HepG2 (cell line): ENCODE measurements at regions not wholly inside any gene's neighbourhood (a gene's known extent, or its start where the extent isn't known, plus 50 kb on each side); places are given as distances from the start of the nearest gene placed in this dataset.

Source experiments
- ATAC-seq: fragments of 200-7000 bp; cut with Tn5 transposase; 3 replicates; pipeline ENCODE4 v1.9.1; 2020; ENCODE audit warnings: mild to moderate bottlenecking, moderate library complexity
- BruUV-seq: library from RNA; stranded (reverse); fragments of 400-500 nt; replicated peaks from 2 replicates; lab custom pipeline; 2021; lab: Mats Ljungman, UMichigan
- CTCF ChIA-PET: fragments of 300-600 bp; formaldehyde crosslinking; extraction: SDS; loops from one replicate; lab custom pipeline; 2021; ENCODE audit warnings: low total read pairs, inconsistent platforms, low intra/inter-chr PET ratio; lab: Yijun Ruan, JAX
- POLR2A ChIA-PET: fragments of 350-600 bp; sonication (Branson Sonifier 250); formaldehyde crosslinking; loops from one replicate; lab custom pipeline; 2020; ENCODE audit warnings: antibody characterized with exemption, inconsistent platforms; lab: Yijun Ruan, JAX
- DNase-seq: peaks from one replicate; pipeline ENCODE4 v3.0.0-alpha.2; 2015; ENCODE audit warnings: low spot score
- FAIRE-seq: peaks from 3 replicates; lab custom pipeline; 2011; peaks lifted over from hg19 to GRCh38; lab: Jason Lieb, UNC
- H2AFZ ChIP-seq: one replicate; pipeline ENCODE4 v1.6.1; 2011; ENCODE audit warnings: low read length, inconsistent platforms
- H3K27ac ChIP-seq: fragments of 300-600 bp; 3 replicates; pipeline ENCODE4 v1.8.0; 2011; ENCODE audit warnings: mixed run types, mild to moderate bottlenecking, mixed read lengths, low read length, inconsistent platforms; ENCODE audit not compliant: insufficient read depth; ENCODE audit errors: extremely low read length
- H3K27me3 ChIP-seq, 2 experiments: fragments of 200-600 bp in 1 of 2; 2 replicates in 1 of 2; 3 replicates in 1 of 2; pipeline versions ENCODE4 v1.6.0 to v1.8.0; 2011; ENCODE audit warnings: low read length in 2 of 2, mild to moderate bottlenecking in 2 of 2, moderate library complexity in 2 of 2, inconsistent platforms in 1 of 2; ENCODE audit not compliant: insufficient read depth in 2 of 2, control insufficient read depth in 1 of 2
- H3K36me3 ChIP-seq, 2 experiments: fragments of 200-600 bp in 1 of 2; replicated peaks in 1 of 2; 2 replicates in 1 of 2; 3 replicates in 1 of 2; pipeline versions ENCODE4 v1.5.1 to v1.8.0; 2011; ENCODE audit warnings: low read length in 2 of 2, inconsistent platforms in 1 of 2; ENCODE audit not compliant: insufficient read depth in 2 of 2, control insufficient read depth in 1 of 2
- H3K4me1 ChIP-seq: 2 replicates; pipeline ENCODE4 v1.5.1; 2012; ENCODE audit warnings: low read length, inconsistent platforms; ENCODE audit not compliant: insufficient read depth
- H3K4me2 ChIP-seq: 2 replicates; pipeline ENCODE4 v1.6.0; 2011; ENCODE audit warnings: low read depth, low read length, inconsistent platforms
- H3K4me3 ChIP-seq, 3 experiments: fragments of 200-600 bp in 1 of 3; sonication (generic), shearing (Covaris generic) in 1 of 3; replicated peaks in 1 of 3; 2 replicates each; pipeline ENCODE4 v1.5.1; 2011 to 2016; ENCODE audit warnings: low read length in 3 of 3, inconsistent platforms in 2 of 3, low read depth in 2 of 3, mild to moderate bottlenecking in 2 of 3, control low read depth in 1 of 3, mixed read lengths in 1 of 3; ENCODE audit not compliant: insufficient read depth in 1 of 3
- H3K79me2 ChIP-seq: one replicate; pipeline ENCODE4 v1.6.1; 2011; ENCODE audit warnings: low read length, inconsistent platforms; ENCODE audit not compliant: insufficient read depth
- H3K9ac ChIP-seq: 2 replicates; pipeline ENCODE4 v1.6.0; 2011; ENCODE audit warnings: mild to moderate bottlenecking, low read depth, low read length, inconsistent platforms; ENCODE audit not compliant: insufficient read depth
- H3K9me3 ChIP-seq: 2 replicates; pipeline ENCODE4 v1.5.1; 2012; ENCODE audit warnings: mild to moderate bottlenecking, low read length
- H4K20me1 ChIP-seq: 2 replicates; pipeline ENCODE4 v1.6.0; 2011; ENCODE audit warnings: inconsistent platforms, mild to moderate bottlenecking, low read length, moderate library complexity; ENCODE audit not compliant: insufficient read depth
- CCDC6 ChIP-seq: sonication (generic); formaldehyde crosslinking; IDR thresholded peaks from 2 replicates; pipeline ENCODE4 v1.8.1; 2022; ENCODE audit warnings: mild to moderate bottlenecking, missing genetic modification reagents, moderate library complexity
- FOXA3 ChIP-seq: IDR thresholded peaks from 2 replicates; pipeline ENCODE4 v1.6.1; 2016; ENCODE audit warnings: missing genetic modification reagents, missing compliant biosample characterization
- MYC ChIP-seq: sonication (generic); formaldehyde crosslinking; IDR thresholded peaks from 2 replicates; pipeline ENCODE4 v1.9.0; 2021; ENCODE audit warnings: missing genetic modification reagents, borderline replicate concordance
- NCOA2 ChIP-seq: sonication (generic); formaldehyde crosslinking; IDR thresholded peaks from 2 replicates; pipeline ENCODE4 v1.8.0; 2022; ENCODE audit warnings: inconsistent platforms
- RBFOX2 ChIP-seq: fragments of 200-400 bp; formaldehyde crosslinking; IDR thresholded peaks from 2 replicates; pipeline ENCODE4 v1.6.1; 2017; ENCODE audit warnings: low read depth, mild to moderate bottlenecking, low read length
- SIN3B ChIP-seq: fragments of 150-350 bp; IDR thresholded peaks from 2 replicates; pipeline ENCODE4 v1.6.1; 2014; ENCODE audit warnings: low read length
- SIX1 ChIP-seq: sonication (generic); formaldehyde crosslinking; IDR thresholded peaks from 2 replicates; pipeline ENCODE4 v1.4.0; 2020; ENCODE audit warnings: missing genetic modification reagents, borderline replicate concordance
- SP140L ChIP-seq: sonication (generic); formaldehyde crosslinking; IDR thresholded peaks from 2 replicates; pipeline ENCODE4 v1.4.0; 2020; ENCODE audit warnings: missing genetic modification reagents, borderline replicate concordance
- SRSF9 ChIP-seq: fragments of 200-400 bp; formaldehyde crosslinking; IDR thresholded peaks from 2 replicates; pipeline ENCODE4 v1.6.1; 2018; ENCODE audit warnings: borderline replicate concordance, mild to moderate bottlenecking, low read depth, low read length; ENCODE audit not compliant: insufficient read depth, poor library complexity, severe bottlenecking
- ZFP82 ChIP-seq: sonication (generic); formaldehyde crosslinking; IDR thresholded peaks from 2 replicates; pipeline ENCODE4 v1.5.1; 2020; ENCODE audit warnings: mild to moderate bottlenecking, missing genetic modification reagents, borderline replicate concordance
- ZHX2 ChIP-seq, 2 experiments: sonication (generic) in 1 of 2; formaldehyde crosslinking in 1 of 2; IDR thresholded peaks; 2 replicates each; pipeline versions ENCODE4 v1.6.1 to v1.9.0; 2014 to 2022; ENCODE audit warnings: antibody characterized with exemption in 1 of 2, borderline replicate concordance in 1 of 2, inconsistent platforms in 1 of 2, low read depth in 1 of 2, missing genetic modification reagents in 1 of 2
- ZNF18 ChIP-seq: sonication (generic); formaldehyde crosslinking; IDR thresholded peaks from 2 replicates; pipeline ENCODE4 v1.8.0; 2022; ENCODE audit warnings: mild to moderate bottlenecking, missing genetic modification reagents; ENCODE audit not compliant: insufficient replicate concordance
- ZNF3 ChIP-seq: IDR thresholded peaks from 2 replicates; pipeline ENCODE4 v1.7.0; 2017; ENCODE audit warnings: inconsistent platforms
- ZNF431 ChIP-seq: sonication (generic); formaldehyde crosslinking; IDR thresholded peaks from 2 replicates; pipeline ENCODE4 v1.9.0; 2022; ENCODE audit warnings: missing genetic modification reagents, low read depth, mild to moderate bottlenecking, borderline replicate concordance
- ZNF556 ChIP-seq: sonication (generic); formaldehyde crosslinking; IDR thresholded peaks from 2 replicates; pipeline ENCODE4 v1.4.0; 2020; ENCODE audit warnings: mild to moderate bottlenecking, missing genetic modification reagents, borderline replicate concordance
- ZNF580 ChIP-seq: IDR thresholded peaks from 2 replicates; pipeline ENCODE4 v1.6.1; 2016; ENCODE audit warnings: low read depth, borderline replicate concordance
- ZNF850 ChIP-seq: sonication (generic); formaldehyde crosslinking; conservative IDR thresholded peaks from 2 replicates; pipeline ENCODE4 v1.9.0; 2021; ENCODE audit warnings: mild to moderate bottlenecking, missing genetic modification reagents
- WGBS: methylation state at CpG from one replicate; pipeline ENCODE4 v1.1.6; 2017; ENCODE audit warnings: low lambda C conversion rate; 5-methylcytosine and 5-hydroxymethylcytosine counted together
- in situ Hi-C: cut with HindIII; loops from 2 replicates; pipeline ENCODE4 v1.10.0; 2017; ENCODE audit warnings: low pct_unique_long_range_greater_than_20kb; ENCODE audit not compliant: extremely low pct_ligation_motif_present
- intact Hi-C: fragments of 100-400 bp; cut with micrococcal nuclease; formaldehyde crosslinking; loops from one replicate; pipeline ENCODE4 v1.10.0; 2022; ENCODE audit not compliant: unreplicated experiment

GRCh38 chr13:39123578-39123977 lies 85.3 kb downstream of the NHLRC3 start (continued):
- TF ChIP-seq ZNF3 (CRISPR knock-in tag) (no peak), ZHX2 (IDR thresholded peaks at IDR 0.05; ENCODE audit: low read depth) (no peak), ZHX2 (CRISPR knock-in tag; IDR thresholded peaks at IDR 0.05; ENCODE audit: borderline replicate concordance) (no peak), ZNF580 (CRISPR knock-in tag) (no peak), RBFOX2 (no peak), SIN3B (no peak), NCOA2 (no peak)

GRCh38 chr13:39129213-39129612 lies 91.0 kb downstream of the NHLRC3 start:
- in situ Hi-C loops (no loop called here), intact Hi-C loops (no loop called here)
- H3K27me3 ChIP-seq = no peaks in the 10 kb centered on the region
- FAIRE-seq (no peak), ATAC-seq (no peak), DNase-seq (no peak)
- no peaks in the 10 kb centered on the region for H3K79me2 ChIP-seq
- WGBS = 19% methylated on average over 6 of the region's 6 CpGs
- no peaks in the 10 kb centered on the region for H3K4me1 ChIP-seq
- POLR2A ChIA-PET = no interaction called here
- no peak overlapping the region for H2AFZ ChIP-seq
- CTCF ChIA-PET = no interaction called here
- no peak overlapping the region for H3K4me3 ChIP-seq
- no peaks in the 10 kb centered on the region for H3K36me3 ChIP-seq
- no peaks in the 10 kb centered on the region for H3K9me3 ChIP-seq
- no peak overlapping the region for H3K4me2 ChIP-seq
- BruUV-seq = no TSS peak
- no peak overlapping the region for H3K9ac ChIP-seq
- no peak overlapping the region for H3K27ac ChIP-seq
- no peaks in the 10 kb centered on the region for H4K20me1 ChIP-seq
- no peak for TF ChIP-seq ZNF556 (CRISPR knock-in tag)
- TF ChIP-seq SP140L = no peak
- no peak for TF ChIP-seq MYC (CRISPR knock-in tag)
- no peak for TF ChIP-seq FOXA3 (CRISPR knock-in tag)
- no peak for TF ChIP-seq ZNF431
- no peak for TF ChIP-seq SIX1 (CRISPR knock-in tag)
- TF ChIP-seq ZFP82 (CRISPR knock-in tag) = no peak
- TF ChIP-seq ZNF850 (CRISPR knock-in tag) = no peak
- no peak for TF ChIP-seq CCDC6
- no peak for TF ChIP-seq ZNF18 (CRISPR knock-in tag)
- no peak for TF ChIP-seq SRSF9
